ENCODE measurements at regions not wholly inside any gene's neighbourhood (a gene's known extent, or its start where the extent isn't known, plus 50 kb on each side); places are given as distances from the start of the nearest gene placed in this dataset.
"Not testable (repeated sequence)": the region's sequence is repeated elsewhere in the genome, so short reads cannot be mapped to it uniquely, and the experiment has no call there.

- TF ChIP-seq ZMIZ1 (IDR thresholded peaks at IDR 0.05; ENCODE audit: low read depth in 2 of 2, low read length in 2 of 2) (no peak), ZNF165 (CRISPR knock-in tag; IDR thresholded peaks at IDR 0.05; ENCODE audit: borderline replicate concordance) (no peak), GTF2A2 (tag; IDR thresholded peaks at IDR 0.05) (no peak)
These were observed 133.8 kb upstream of the FOXN3 start (continued) for GRCh38 chr14:89550821-89551220.

GRCh38 chr14:89549381-89550125 is 132.5 kb upstream of the FOXN3 start:
- WGBS (ENCODE audit: insufficient coverage, low coverage, missing lambda C conversion rate) = 4% methylated on average over 7 of the region's 12 CpGs
- Histone ChIP-seq H3K4me3 (no peak overlapping the region), H3K9me1 (ENCODE audit: control insufficient read depth, insufficient read depth, low read length) (no peaks in the 10 kb centered on the region), H3K27ac (ENCODE audit: extremely low read depth, low read depth, low read length) (no peak overlapping the region), H3K9ac (ENCODE audit: insufficient read depth in 1 of 2, low read depth in 2 of 2, low read length in 2 of 2) (no peak overlapping the region), H3K36me3 (ENCODE audit: control insufficient read depth, insufficient read depth, low read length) (no peaks in the 10 kb centered on the region), H2AFZ (ENCODE audit: low read depth, low read length) (no peak overlapping the region), H4K20me1 (replicated peaks; ENCODE audit: control insufficient read depth, insufficient read depth, low read length) (no peaks in the 10 kb centered on the region), H3K79me2 (ENCODE audit: control insufficient read depth, insufficient read depth, low read length) (no peaks in the 10 kb centered on the region), H3K9me3 (replicated peaks; ENCODE audit: control insufficient read depth, insufficient read depth, low read depth, low read length) (no peaks in the 10 kb centered on the region), H3K4me1 (replicated peaks in 1 of 2; ENCODE audit: control insufficient read depth in 2 of 2, insufficient read depth in 2 of 2, low read length in 2 of 2) (no peaks in the 10 kb centered on the region), H3K27me3 (ENCODE audit: control insufficient read depth in 2 of 2, insufficient read depth in 2 of 2, low read length in 2 of 2) (peaks cover 0 to 8% of the 10 kb centered on the region in 2 experiments; a peak in 2 of 5 replicates), H3K4me2 (ENCODE audit: insufficient read depth, low read length) (no peak overlapping the region)
- no peak for ATAC-seq
- FAIRE-seq = no peak
- intact Hi-C loops (cut with micrococcal nuclease) (no loop called here), in situ Hi-C loops (cut with MboI) (no loop called here)
- ChIA-PET CTCF (ENCODE audit: low intra/inter-chr PET ratio) (no interaction called here), POLR2A (interaction anchor here (0.6 kb wide), 1 partner anchor 1478 kb away, joined by 4 read pairs; no protein-coding TSS in a partner anchor)
- TF ChIP-seq SMAD4 (CRISPR knock-in tag; conservative IDR thresholded peaks at IDR 0.05) (no peak), ZNF212 (CRISPR knock-in tag; IDR thresholded peaks at IDR 0.05) (no peak), ZC3H11A (IDR thresholded peaks at IDR 0.05; ENCODE audit: low read depth, low read length) (no peak), E2F1 (CRISPR knock-in tag; IDR thresholded peaks at IDR 0.05) (no peak)
- BruUV-seq (replicated peaks) = no TSS peak
- no peak for DNase-seq (ENCODE audit: extremely low read depth in 1 of 4, low spot score in 3 of 4)

- POLR2A ChIA-PET; H3K9me1 ChIP-seq (ENCODE audit: control insufficient read depth, insufficient read depth, low read length); H4K20me1 ChIP-seq (replicated peaks; ENCODE audit: control insufficient read depth, insufficient read depth, low read length); BruUV-seq (replicated peaks); DNase-seq (ENCODE audit: extremely low read depth in 1 of 4, low spot score in 3 of 4); H3K9me3 ChIP-seq (replicated peaks; ENCODE audit: control insufficient read depth, insufficient read depth, low read depth, low read length); ATAC-seq; CTCF ChIA-PET (ENCODE audit: low intra/inter-chr PET ratio); H3K79me2 ChIP-seq (ENCODE audit: control insufficient read depth, insufficient read depth, low read length); H3K36me3 ChIP-seq (ENCODE audit: control insufficient read depth, insufficient read depth, low read length); in situ Hi-C loops (cut with MboI); intact Hi-C loops (cut with micrococcal nuclease); H3K4me1 ChIP-seq (replicated peaks in 1 of 2; ENCODE audit: control insufficient read depth in 2 of 2, insufficient read depth in 2 of 2, low read length in 2 of 2); H3K4me3 ChIP-seq; H3K4me2 ChIP-seq (ENCODE audit: insufficient read depth, low read length); H2AFZ ChIP-seq (ENCODE audit: low read depth, low read length); H3K27me3 ChIP-seq (ENCODE audit: control insufficient read depth in 2 of 2, insufficient read depth in 2 of 2, low read length in 2 of 2); FAIRE-seq; H3K27ac ChIP-seq (ENCODE audit: extremely low read depth, low read depth, low read length); H3K9ac ChIP-seq (ENCODE audit: insufficient read depth in 1 of 2, low read depth in 2 of 2, low read length in 2 of 2): not testable (repeated sequence)
- WGBS (ENCODE audit: insufficient coverage, low coverage, missing lambda C conversion rate) = 0% methylated on average over 5 of the region's 5 CpGs
These were observed 130.0 kb upstream of the FOXN3 start for GRCh38 chr14:89547047-89547446.
